ENCODE measurements at regions not wholly inside any gene's neighbourhood (a gene's known extent, or its start where the extent isn't known, plus 50 kb on each side); places are given as distances from the start of the nearest gene placed in this dataset. TPM values are rescaled to one million over a fixed set of nuclear protein-coding genes. Genes with fewer than 3 reads are reported as not detected.
A peak's percentile ranks its signal among the peaks of the same experiment; 100 is the strongest.

- Histone ChIP-seq H3F3A (ENCODE audit: low read depth) (no peaks in the 10 kb centered on the region), H2AFZ (replicated peaks) (no peak overlapping the region), H3K4me2 (no peak overlapping the region), H4K20me1 (ENCODE audit: low read depth) (no peaks in the 10 kb centered on the region), H3K4me3 (no peak overlapping the region), H3K27me3 (peaks cover 14% of the 10 kb centered on the region), H3K36me3 (no peaks in the 10 kb centered on the region), H3K79me2 (ENCODE audit: low read depth) (no peaks in the 10 kb centered on the region), H3K4me1 (no peaks in the 10 kb centered on the region), H3K9ac (no peak overlapping the region), H3K9me3 (ENCODE audit: low read depth) (no peaks in the 10 kb centered on the region), H3K27ac (no peak overlapping the region)
- Mint-ChIP-seq H3K36me3 (no peaks in the 10 kb centered on the region), H3K4me3 (no peak overlapping the region), H3K4me1 (no peaks in the 10 kb centered on the region), H3K27me3 (ENCODE audit: insufficient read depth, low read depth) (no peaks in the 10 kb centered on the region), H3K27ac (no peak overlapping the region), H3K9me3 (no peaks in the 10 kb centered on the region)
- DNase-seq (ENCODE audit: low spot score) = no peak
- no peak for TF ChIP-seq EZH2phosphoT487 (IDR thresholded peaks at IDR 0.05)
- TF ChIP-seq EZH2 (IDR thresholded peaks at IDR 0.05) = no peak
- no peak for TF ChIP-seq CTCF (IDR thresholded peaks at IDR 0.05)
Measured at GRCh38 chr4:146577111-146577510, 55.4 kb upstream of the SLC10A7 start.

- TF ChIP-seq CTCF (IDR thresholded peaks at IDR 0.05) (peak; percentile 49), EZH2phosphoT487 (IDR thresholded peaks at IDR 0.05) (no peak)
- no peak overlapping the region for H3K27ac Mint-ChIP-seq
- Histone ChIP-seq H3K9me3 (ENCODE audit: low read depth) (no peaks in the 10 kb centered on the region), H3K4me3 (no peak overlapping the region), H3K9ac (no peak overlapping the region), H3K79me2 (ENCODE audit: low read depth) (no peaks in the 10 kb centered on the region), H3K4me2 (no peak overlapping the region), H2AFZ (replicated peaks) (no peak overlapping the region), H3K27me3 (peaks cover 8% of the 10 kb centered on the region), H3K4me1 (no peaks in the 10 kb centered on the region), H3F3A (ENCODE audit: low read depth) (no peaks in the 10 kb centered on the region), H3K36me3 (no peaks in the 10 kb centered on the region), H3K27ac (no peak overlapping the region), H4K20me1 (ENCODE audit: low read depth) (no peaks in the 10 kb centered on the region)
- no peaks in the 10 kb centered on the region for H3K9me3 Mint-ChIP-seq
- no peaks in the 10 kb centered on the region for H3K4me1 Mint-ChIP-seq
- no peaks in the 10 kb centered on the region for H3K36me3 Mint-ChIP-seq
- no peak overlapping the region for H3K4me3 Mint-ChIP-seq
- peak; percentile 30 for DNase-seq (ENCODE audit: low spot score)
- H3K27me3 Mint-ChIP-seq (ENCODE audit: insufficient read depth, low read depth) = no peaks in the 10 kb centered on the region
Measured at GRCh38 chr4:146582864-146583263, 55.8 kb upstream of the POU4F2 start.

- TF ChIP-seq EZH2phosphoT487 (IDR thresholded peaks at IDR 0.05) (no peak), EZH2 (IDR thresholded peaks at IDR 0.05) (no peak), CTCF (IDR thresholded peaks at IDR 0.05) (no peak)
- H3K9me3 Mint-ChIP-seq = no peaks in the 10 kb centered on the region
- Histone ChIP-seq H3K9me3 (ENCODE audit: low read depth) (no peaks in the 10 kb centered on the region), H3K27ac (no peak overlapping the region), H2AFZ (replicated peaks) (no peak overlapping the region), H3K4me1 (no peaks in the 10 kb centered on the region), H4K20me1 (ENCODE audit: low read depth) (no peaks in the 10 kb centered on the region), H3K36me3 (no peaks in the 10 kb centered on the region), H3K4me2 (no peak overlapping the region), H3K27me3 (peaks cover 4% of the 10 kb centered on the region), H3K9ac (no peak overlapping the region), H3K4me3 (no peak overlapping the region), H3F3A (ENCODE audit: low read depth) (no peaks in the 10 kb centered on the region), H3K79me2 (ENCODE audit: low read depth) (no peaks in the 10 kb centered on the region)
- no peaks in the 10 kb centered on the region for H3K36me3 Mint-ChIP-seq
- DNase-seq (ENCODE audit: low spot score) = no peak
- no peak overlapping the region for H3K4me3 Mint-ChIP-seq
- no peak overlapping the region for H3K27ac Mint-ChIP-seq
- no peaks in the 10 kb centered on the region for H3K27me3 Mint-ChIP-seq (ENCODE audit: insufficient read depth, low read depth)
- no peaks in the 10 kb centered on the region for H3K4me1 Mint-ChIP-seq
Measured at GRCh38 chr4:146585761-146586333, 52.8 kb upstream of the POU4F2 start.

Small RNA genes in the stretch of these regions (small RNA-seq; reads per million reads assigned to genes)
- gene RNU1-44P = not detected

Data from neural progenitor cell (in vitro differentiated cells).